Lower lobe of right lung (tissue), 2 donors: ENCODE measurements at regions not wholly inside any gene's neighbourhood (a gene's known extent, or its start where the extent isn't known, plus 50 kb on each side); places are given as distances from the start of the nearest gene placed in this dataset.

ENCODE experiments used
- ATAC-seq, 2 donors: fragments of 200-7000 bp; cut with Tn5 transposase; one replicate each; pipeline ENCODE4 v1.9.1; 2020 to 2022; ENCODE audit warnings: mild to moderate bottlenecking in 2 of 2, moderate library complexity in 2 of 2
- DNase-seq: peaks from one replicate; pipeline ENCODE4 v3.0.0-alpha.2; 2020
- H3K27ac ChIP-seq: fragments of 200-600 bp; one replicate; pipeline ENCODE4 v1.8.0; 2022
- H3K27me3 ChIP-seq: fragments of 200-600 bp; one replicate; pipeline ENCODE4 v1.8.0; 2022; ENCODE audit warnings: low read depth
- H3K36me3 ChIP-seq: fragments of 200-600 bp; one replicate; pipeline ENCODE4 v1.8.0; 2022; ENCODE audit warnings: mild to moderate bottlenecking
- H3K4me1 ChIP-seq: fragments of 200-600 bp; one replicate; pipeline ENCODE4 v1.8.0; 2022
- H3K4me3 ChIP-seq: fragments of 200-600 bp; one replicate; pipeline ENCODE4 v1.8.0; 2022; ENCODE audit warnings: mild to moderate bottlenecking
- H3K9me3 ChIP-seq: fragments of 200-600 bp; one replicate; pipeline ENCODE4 v1.8.0; 2022
- intact Hi-C: fragments of 100-400 bp; cut with DNase I; formaldehyde crosslinking; loops from one replicate; pipeline ENCODE4 v1.11.0; 2022
- TF ChIP-seq, protein P1 (sequence below): fragments of 200-600 bp; IDR thresholded peaks from one replicate; pipeline ENCODE4 v1.8.0; 2022; ENCODE audit warnings: antibody characterized with exemption, mild to moderate bottlenecking
- donor health status: DM: no; HTN: yes; CAD: no; lungs with severe emphysema.

DNA sequence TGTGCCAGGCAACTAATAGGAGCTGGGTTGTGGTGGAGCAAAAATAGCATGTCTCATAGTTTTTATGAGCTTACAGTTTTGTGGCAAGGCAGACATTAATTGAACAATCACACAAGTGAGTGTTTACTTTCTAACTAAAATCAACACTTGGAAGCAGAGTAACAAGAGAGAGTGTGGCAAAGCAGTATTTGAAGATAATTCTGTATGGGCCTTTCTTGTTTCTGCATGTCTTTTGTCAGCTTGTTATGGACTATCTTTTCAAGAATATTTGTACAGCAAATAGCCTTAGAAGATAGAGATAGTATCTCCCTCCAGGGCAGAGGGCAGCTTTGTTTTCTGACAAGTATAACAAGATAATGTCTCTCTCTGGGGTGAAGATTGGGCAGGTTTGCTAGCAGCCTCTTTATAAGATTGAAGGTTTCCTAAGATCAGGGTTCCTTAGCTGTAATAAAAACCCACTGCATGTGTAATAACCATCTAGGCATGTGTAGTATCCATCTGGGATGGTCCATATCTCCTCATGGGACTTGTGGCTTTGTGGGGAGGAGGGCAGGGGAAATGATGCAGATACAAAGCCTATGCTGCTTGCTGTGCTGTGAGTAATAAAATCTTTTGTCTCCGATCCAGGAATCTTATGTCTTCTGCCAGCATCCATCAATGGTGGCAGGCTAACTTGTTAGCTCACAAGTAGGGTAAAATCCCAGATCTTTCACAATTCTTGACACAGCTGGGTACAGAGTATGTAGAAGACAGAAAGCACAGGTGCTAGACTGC is 479.9 kb downstream of the KDM4C start:
- no peak for ATAC-seq

DNA sequence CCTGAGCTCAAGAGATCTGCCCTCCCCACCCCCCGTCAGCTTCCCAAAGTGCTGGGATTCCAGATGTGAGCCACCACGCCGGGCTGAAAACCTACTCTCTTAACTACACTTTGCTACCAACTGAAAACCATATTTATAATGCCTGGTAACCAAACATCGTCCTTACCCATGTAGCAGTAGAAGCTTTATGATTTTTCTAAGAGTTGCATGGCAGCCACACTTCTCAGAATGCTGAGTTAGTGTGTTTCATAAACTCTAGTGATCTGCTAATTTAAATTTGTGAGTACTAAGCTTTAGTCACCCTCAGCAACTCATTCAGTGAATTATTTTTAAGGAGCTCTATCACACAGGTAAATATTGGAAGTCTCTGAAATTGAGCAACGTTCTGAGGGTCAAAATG is 478.4 kb downstream of the KDM4C start:
- H3K27me3 ChIP-seq: no peaks in the 10 kb centered on the region
- DNase-seq: no peak
- H3K9me3 ChIP-seq: peaks cover 4% of the 10 kb centered on the region
- intact Hi-C loops: no loop called here
- H3K36me3 ChIP-seq: no peaks in the 10 kb centered on the region
- TF ChIP-seq, protein P1, sequence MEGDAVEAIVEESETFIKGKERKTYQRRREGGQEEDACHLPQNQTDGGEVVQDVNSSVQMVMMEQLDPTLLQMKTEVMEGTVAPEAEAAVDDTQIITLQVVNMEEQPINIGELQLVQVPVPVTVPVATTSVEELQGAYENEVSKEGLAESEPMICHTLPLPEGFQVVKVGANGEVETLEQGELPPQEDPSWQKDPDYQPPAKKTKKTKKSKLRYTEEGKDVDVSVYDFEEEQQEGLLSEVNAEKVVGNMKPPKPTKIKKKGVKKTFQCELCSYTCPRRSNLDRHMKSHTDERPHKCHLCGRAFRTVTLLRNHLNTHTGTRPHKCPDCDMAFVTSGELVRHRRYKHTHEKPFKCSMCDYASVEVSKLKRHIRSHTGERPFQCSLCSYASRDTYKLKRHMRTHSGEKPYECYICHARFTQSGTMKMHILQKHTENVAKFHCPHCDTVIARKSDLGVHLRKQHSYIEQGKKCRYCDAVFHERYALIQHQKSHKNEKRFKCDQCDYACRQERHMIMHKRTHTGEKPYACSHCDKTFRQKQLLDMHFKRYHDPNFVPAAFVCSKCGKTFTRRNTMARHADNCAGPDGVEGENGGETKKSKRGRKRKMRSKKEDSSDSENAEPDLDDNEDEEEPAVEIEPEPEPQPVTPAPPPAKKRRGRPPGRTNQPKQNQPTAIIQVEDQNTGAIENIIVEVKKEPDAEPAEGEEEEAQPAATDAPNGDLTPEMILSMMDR: no peak
- ATAC-seq: no peak
- no peak overlapping the region for H3K4me3 ChIP-seq
- H3K4me1 ChIP-seq: no peaks in the 10 kb centered on the region
- no peak overlapping the region for H3K27ac ChIP-seq

More for the DNA sequence above, 479.9 kb downstream of the KDM4C start:
- Histone ChIP-seq H3K4me1 (no peaks in the 10 kb centered on the region), H3K36me3 (no peaks in the 10 kb centered on the region), H3K27me3 (no peaks in the 10 kb centered on the region), H3K9me3 (peaks cover 4% of the 10 kb centered on the region), H3K4me3 (no peak overlapping the region), H3K27ac (no peak overlapping the region)
- intact Hi-C loops: no loop called here
- DNase-seq: no peak
- TF ChIP-seq, protein P1: no peak

DNA sequence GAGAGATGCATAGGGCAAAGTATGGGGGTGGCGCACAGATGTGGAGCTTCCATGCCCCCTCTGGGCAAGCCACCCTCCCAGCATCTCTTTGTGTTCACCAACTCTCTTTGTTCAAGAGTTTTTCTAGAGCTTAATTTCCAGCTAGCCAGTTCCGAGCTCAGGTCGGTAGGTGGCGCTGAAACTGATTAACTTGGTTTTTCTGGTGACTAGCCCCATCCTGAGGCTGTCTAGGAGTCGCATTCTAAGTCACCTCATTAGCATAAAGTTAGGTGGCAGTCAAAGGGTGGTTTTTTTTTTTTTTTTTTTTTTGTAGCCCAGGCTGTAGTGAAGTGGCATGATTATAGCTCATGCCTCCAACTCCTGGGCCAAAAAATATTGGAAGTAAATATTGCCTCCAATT is 476.4 kb downstream of the KDM4C start:
- intact Hi-C loops: no loop called here
- TF ChIP-seq, protein P1: peak; percentile 30
- no peak for DNase-seq
- no peaks in the 10 kb centered on the region for H3K27me3 ChIP-seq
- no peak for ATAC-seq
- H3K9me3 ChIP-seq: no peaks in the 10 kb centered on the region
- no peaks in the 10 kb centered on the region for H3K4me1 ChIP-seq
- no peak overlapping the region for H3K4me3 ChIP-seq
- H3K36me3 ChIP-seq: no peaks in the 10 kb centered on the region
- no peak overlapping the region for H3K27ac ChIP-seq

DNA sequence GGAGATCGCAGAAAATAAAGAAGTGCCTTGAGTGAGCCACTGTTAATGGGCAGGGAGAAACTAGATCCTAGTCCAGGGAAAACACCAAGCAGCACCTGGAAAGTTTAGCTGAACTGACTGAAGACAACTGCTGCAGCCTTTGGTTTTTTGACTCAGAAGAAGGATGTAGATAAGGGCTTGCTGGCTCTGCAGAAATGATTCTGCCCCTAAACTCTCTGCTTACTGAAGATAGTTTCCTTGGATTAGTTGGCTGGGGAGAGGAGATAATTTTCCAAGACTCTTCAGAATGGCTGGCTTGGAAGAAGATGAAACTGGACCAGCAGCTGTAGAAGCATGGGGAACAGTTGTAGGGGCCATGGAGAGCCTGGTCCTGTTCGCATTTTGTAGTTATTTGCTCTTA is 471.8 kb downstream of the KDM4C start:
- intact Hi-C loops: no loop called here
- no peaks in the 10 kb centered on the region for H3K9me3 ChIP-seq
- ATAC-seq (no peak), DNase-seq (no peak)
- H3K27me3 ChIP-seq: no peaks in the 10 kb centered on the region
- no peaks in the 10 kb centered on the region for H3K4me1 ChIP-seq
- H3K36me3 ChIP-seq: no peaks in the 10 kb centered on the region
- TF ChIP-seq, protein P1: no peak
- no peak overlapping the region for H3K27ac ChIP-seq
- no peak overlapping the region for H3K4me3 ChIP-seq

DNA sequence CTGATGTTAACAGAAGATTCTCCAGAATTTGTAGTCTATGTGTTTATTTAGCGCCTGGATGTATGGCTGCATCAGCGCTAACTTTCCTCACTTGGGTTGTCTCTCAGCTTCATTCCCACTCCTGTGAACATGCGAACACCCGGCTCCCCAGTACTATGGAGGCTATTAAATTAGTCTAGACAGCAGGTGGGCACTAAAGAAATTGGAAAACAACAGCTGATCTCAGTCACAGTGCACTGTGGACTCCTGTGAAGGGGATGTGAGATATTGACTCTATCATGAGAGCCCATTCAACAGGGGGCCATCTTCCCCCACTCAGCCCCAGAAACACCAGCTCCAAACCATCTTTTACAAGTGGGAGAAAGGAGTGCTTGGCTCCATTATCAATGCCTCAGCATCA is 471.0 kb downstream of the KDM4C start:
- no peaks in the 10 kb centered on the region for H3K4me1 ChIP-seq
- TF ChIP-seq, protein P1: no peak
- H3K4me3 ChIP-seq: no peak overlapping the region
- intact Hi-C loops: no loop called here
- no peak for DNase-seq
- H3K9me3 ChIP-seq: no peaks in the 10 kb centered on the region
- no peak overlapping the region for H3K27ac ChIP-seq
- H3K36me3 ChIP-seq: no peaks in the 10 kb centered on the region
- no peaks in the 10 kb centered on the region for H3K27me3 ChIP-seq
- ATAC-seq: no peak
